ENCODE measurements at regions not wholly inside any gene's neighbourhood (a gene's known extent, or its start where the extent isn't known, plus 50 kb on each side); places are given as distances from the start of the nearest gene placed in this dataset.
"Not testable (repeated sequence)": the region's sequence is repeated elsewhere in the genome, so short reads cannot be mapped to it uniquely, and the experiment has no call there.

DNA sequence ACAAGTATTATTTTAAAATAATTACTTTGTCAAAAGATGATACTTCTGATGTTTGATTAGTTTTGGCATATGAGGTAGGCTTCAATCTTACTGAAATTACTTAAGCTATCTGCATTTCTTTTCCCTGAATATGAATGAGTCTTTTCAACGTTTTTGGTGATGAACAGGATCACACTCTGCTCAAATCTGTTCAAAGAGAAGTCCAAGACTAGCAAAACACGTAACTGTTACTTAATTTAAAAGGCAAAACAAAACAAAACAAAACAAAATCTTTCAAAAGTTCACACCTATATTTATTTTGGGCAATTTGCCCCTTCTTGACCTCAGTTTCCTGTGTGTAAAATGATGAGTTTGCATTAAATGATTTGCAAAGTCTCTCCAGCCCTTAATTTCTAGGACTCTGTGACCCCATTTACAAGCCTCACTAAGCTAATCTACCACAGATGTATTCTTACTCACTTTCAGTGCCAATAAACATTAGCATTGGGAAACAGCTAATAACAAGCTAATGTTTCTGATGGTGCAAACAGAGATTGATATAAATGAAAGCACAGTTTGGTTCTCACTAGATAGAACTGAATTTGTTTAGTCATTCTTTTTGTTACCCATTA, 865.4 kb downstream of the LTN1 start:
- Mint-ChIP-seq H3K4me3 (no peak overlapping the region), H3K27ac (no peak overlapping the region), H3K4me1 (no peaks in the 10 kb centered on the region), H3K9me3 (peaks cover 15% of the 10 kb centered on the region), H3K27me3 (ENCODE audit: low read depth, poor library complexity) (no peaks in the 10 kb centered on the region), H3K36me3 (ENCODE audit: low read depth) (peaks cover 5% of the 10 kb centered on the region)
- TF ChIP-seq, protein P1, sequence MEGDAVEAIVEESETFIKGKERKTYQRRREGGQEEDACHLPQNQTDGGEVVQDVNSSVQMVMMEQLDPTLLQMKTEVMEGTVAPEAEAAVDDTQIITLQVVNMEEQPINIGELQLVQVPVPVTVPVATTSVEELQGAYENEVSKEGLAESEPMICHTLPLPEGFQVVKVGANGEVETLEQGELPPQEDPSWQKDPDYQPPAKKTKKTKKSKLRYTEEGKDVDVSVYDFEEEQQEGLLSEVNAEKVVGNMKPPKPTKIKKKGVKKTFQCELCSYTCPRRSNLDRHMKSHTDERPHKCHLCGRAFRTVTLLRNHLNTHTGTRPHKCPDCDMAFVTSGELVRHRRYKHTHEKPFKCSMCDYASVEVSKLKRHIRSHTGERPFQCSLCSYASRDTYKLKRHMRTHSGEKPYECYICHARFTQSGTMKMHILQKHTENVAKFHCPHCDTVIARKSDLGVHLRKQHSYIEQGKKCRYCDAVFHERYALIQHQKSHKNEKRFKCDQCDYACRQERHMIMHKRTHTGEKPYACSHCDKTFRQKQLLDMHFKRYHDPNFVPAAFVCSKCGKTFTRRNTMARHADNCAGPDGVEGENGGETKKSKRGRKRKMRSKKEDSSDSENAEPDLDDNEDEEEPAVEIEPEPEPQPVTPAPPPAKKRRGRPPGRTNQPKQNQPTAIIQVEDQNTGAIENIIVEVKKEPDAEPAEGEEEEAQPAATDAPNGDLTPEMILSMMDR (IDR thresholded peaks at IDR 0.05), result no peak
- no peak for DNase-seq

DNA sequence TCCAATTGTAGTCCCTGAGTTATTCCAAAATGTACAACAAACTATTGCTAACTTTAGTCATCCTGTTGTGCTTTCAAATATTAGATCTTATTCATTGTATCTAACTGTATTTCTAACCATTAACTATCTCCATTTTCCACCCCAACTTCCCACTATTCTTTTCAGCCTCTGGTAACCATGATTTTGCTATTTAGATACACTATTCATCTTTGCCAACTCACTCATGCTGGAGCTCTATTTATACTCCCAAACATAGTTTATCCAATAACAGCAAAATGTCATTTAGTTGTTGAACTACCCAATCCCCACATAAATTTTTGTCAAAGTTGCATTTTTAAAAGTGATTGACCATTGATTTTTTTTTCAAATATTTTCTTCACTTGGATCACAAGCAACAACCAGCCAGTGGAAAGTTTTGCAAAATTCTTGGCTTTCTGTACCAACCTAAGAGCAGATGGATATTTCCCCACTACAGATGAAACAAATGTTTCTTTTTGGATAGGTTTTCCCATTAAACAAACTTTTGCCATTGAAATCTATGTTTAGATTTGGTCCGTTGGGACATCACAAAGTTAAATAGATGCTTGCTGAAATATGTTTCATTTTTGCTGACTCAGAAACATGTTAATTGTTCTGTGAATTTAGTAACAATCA, 866.0 kb downstream of the LTN1 start:
- TF ChIP-seq, protein P1 (IDR thresholded peaks at IDR 0.05), result no peak
- Mint-ChIP-seq H3K27me3 (ENCODE audit: low read depth, poor library complexity) (no peaks in the 10 kb centered on the region), H3K4me1 (no peaks in the 10 kb centered on the region), H3K27ac (no peak overlapping the region), H3K36me3 (ENCODE audit: low read depth) (peaks cover 1% of the 10 kb centered on the region), H3K4me3 (no peak overlapping the region), H3K9me3 (peaks cover 9% of the 10 kb centered on the region)
- DNase-seq, result no peak

DNA sequence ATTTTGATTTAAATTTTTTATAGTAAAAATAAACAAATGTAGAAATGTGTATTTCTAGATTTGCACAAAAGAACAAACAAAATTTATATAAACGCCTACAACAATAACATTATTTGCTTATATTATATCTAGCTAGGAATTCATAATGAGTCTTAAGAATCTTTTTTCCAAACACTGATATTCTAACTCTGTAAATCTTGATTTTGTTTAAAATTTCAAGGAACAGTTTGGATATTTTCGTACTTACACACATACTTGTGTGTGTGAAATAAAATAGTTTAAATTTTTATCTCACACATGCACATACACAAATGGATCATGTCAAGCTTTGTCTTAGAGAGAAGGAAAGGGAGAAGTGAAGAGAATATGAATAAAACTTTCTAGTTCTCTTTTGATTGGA, 868.1 kb downstream of the LTN1 start:
- Mint-ChIP-seq H3K36me3 (ENCODE audit: low read depth) (no peaks in the 10 kb centered on the region), H3K4me3 (no peak overlapping the region), H3K4me1 (no peaks in the 10 kb centered on the region), H3K27ac (no peak overlapping the region), H3K27me3 (ENCODE audit: low read depth, poor library complexity) (no peaks in the 10 kb centered on the region), H3K9me3 (no peaks in the 10 kb centered on the region)
- no peak for DNase-seq
- TF ChIP-seq, protein P1 (IDR thresholded peaks at IDR 0.05), result no peak

DNA sequence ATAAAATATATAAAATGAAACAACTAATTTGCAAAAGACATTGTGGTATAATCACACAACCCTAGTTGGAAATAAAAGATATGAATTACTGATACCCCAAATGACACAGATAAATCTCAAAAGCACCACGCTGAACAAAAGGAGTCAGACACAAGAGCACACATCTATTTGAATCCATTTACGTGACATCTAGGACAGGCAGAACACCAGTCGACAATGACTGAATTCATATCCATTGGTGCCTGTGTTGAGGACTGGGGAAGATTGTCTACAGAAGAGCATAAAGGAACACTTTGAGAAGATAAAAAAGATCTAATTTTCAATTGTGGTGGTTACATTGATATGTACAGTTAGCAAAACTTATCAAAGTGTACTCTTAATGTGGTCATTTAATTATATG, 874.1 kb downstream of the LTN1 start:
- Mint-ChIP-seq H3K27ac (no peak overlapping the region), H3K27me3 (ENCODE audit: low read depth, poor library complexity) (peaks cover 4% of the 10 kb centered on the region), H3K36me3 (ENCODE audit: low read depth) (no peaks in the 10 kb centered on the region), H3K9me3 (peaks cover 6% of the 10 kb centered on the region), H3K4me1 (no peaks in the 10 kb centered on the region), H3K4me3 (no peak overlapping the region)
- TF ChIP-seq, protein P1 (IDR thresholded peaks at IDR 0.05), result no peak
- DNase-seq, result no peak

DNA sequence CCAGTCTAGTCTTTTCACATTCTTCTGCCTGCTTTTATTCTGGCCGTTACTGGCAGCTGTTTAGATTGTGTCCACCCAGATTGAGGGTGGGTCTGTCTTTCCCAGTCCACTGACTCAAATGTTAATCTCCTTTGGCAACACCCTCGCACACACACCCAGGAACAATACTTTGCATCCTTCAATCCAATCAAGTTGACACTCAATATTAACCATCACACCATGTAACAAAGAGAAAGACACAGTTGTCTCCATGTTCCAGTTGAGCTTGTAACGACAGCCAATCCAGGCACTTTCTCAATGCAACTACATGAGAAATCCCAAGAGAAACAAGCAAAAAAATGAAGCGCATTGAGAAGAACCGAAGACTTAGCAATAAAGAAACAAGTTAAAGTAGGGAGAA, 877.7 kb downstream of the LTN1 start:
- H3K27me3 Mint-ChIP-seq (ENCODE audit: low read depth, poor library complexity); H3K27ac Mint-ChIP-seq; H3K9me3 Mint-ChIP-seq; DNase-seq; H3K36me3 Mint-ChIP-seq (ENCODE audit: low read depth); H3K4me3 Mint-ChIP-seq: not testable (repeated sequence)
- peaks cover 16% of the 10 kb centered on the region for H3K4me1 Mint-ChIP-seq

DNA sequence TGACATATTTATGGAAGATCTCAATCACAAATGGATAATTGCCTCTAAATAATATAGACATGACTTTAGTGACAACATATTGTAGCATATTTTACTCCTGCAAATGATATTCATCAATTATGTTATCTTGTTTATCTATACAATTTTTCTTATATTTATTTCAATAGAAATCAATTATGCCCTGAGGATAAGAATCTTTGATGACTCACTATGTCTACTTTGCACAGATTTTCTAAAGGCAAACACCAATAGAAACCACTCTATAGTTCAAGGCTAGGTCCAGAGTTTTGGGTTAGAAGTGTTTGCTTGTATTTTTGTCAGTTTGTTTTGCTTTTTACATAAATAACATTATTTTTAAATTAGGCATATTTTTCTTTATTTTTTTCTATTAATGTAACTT, 879.0 kb downstream of the LTN1 start:
- no peak for DNase-seq
- Mint-ChIP-seq H3K27ac (no peak overlapping the region), H3K9me3 (peaks cover 6% of the 10 kb centered on the region), H3K36me3 (ENCODE audit: low read depth) (no peaks in the 10 kb centered on the region), H3K27me3 (ENCODE audit: low read depth, poor library complexity) (peaks cover 4% of the 10 kb centered on the region), H3K4me3 (no peak overlapping the region), H3K4me1 (peaks cover 16% of the 10 kb centered on the region)
- TF ChIP-seq, protein P1 (IDR thresholded peaks at IDR 0.05), result no peak

Measured in nephron progenitor cell (in vitro differentiated cells).